GM21717 (cell line): ENCODE measurements at regions not wholly inside any gene's neighbourhood (a gene's known extent, or its start where the extent isn't known, plus 50 kb on each side); places are given as distances from the start of the nearest gene placed in this dataset.

Experiments used
- ATAC-seq: cut with Tn5 transposase; IDR thresholded peaks from one replicate; pipeline ENCODE4 v1.9.1; 2021; ENCODE audit warnings: mild to moderate bottlenecking, moderate library complexity; ENCODE audit not compliant: unreplicated experiment

DNA sequence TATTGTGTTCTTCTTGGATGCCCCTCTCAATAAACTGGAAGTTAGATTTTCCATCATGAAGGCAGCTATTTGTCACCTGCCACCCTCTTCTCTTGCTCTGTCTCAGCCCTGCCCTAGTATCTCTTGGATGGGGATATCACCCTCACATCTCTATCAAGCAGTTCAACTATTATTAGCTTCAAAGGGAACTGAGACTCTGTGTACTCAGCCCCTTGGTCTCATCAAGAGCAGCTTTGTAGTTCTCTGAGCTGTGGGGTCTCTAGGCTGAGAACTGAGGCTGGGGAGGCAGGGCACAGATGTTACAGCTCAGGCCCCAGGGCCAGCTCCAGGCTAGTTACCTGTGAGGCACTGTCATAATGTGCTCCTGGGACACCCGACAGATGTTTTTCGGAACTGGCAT is 130.3 kb downstream of the DAD1 start:
- no peak for ATAC-seq

DNA sequence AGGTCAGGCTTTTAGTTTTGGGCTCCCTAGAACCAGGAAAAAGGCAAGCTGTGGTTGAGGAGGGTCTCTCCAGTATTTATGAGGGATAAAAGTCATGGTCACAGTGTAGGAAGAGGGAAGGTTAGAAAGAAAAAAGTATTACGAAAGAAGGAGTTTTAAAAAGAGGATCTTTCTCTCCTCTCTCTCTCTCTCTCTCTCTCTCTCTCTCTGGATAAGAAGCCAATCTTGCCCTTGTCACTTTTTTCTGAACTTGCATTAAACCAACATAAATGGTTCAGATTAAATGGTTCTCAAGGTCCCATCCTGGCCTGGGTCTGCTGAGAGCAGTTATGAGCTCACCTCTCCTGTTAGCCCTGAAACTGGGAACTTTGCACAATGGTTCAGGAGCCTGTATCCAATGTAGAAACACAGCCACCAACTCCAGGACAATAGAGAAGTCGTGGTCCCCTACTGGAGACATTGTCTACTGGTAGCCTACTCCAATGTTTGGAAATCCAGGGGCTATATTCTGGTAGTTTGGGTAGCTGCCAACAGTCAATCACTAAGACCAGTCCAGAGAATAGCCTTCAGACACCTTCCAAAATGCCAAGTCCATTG is 131.9 kb downstream of the DAD1 start:
- ATAC-seq: no peak

DNA sequence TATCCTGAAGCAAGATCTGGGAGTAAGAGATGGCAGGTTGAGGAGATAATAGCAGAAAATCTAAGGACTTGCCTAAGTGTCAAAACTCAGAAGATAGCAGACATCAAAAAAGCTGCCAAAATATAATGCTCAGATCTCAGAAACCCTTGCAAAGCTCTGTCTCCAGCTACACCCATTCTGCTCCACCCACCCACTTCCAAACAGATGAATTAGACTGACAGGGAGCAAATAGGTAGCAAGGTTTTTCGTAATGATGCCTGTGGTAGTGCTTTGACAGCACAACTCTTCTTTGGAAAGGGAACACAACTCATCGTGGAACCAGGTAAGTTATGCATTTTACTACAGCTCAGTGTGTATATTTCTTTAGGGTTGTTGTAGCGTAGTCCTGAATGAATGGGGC is 132.6 kb downstream of the DAD1 start:
- ATAC-seq: no peak

- ATAC-seq: no peak
Measured at GRCh38 chr14:22452330-22452729, 136.7 kb downstream of the DAD1 start.

DNA sequence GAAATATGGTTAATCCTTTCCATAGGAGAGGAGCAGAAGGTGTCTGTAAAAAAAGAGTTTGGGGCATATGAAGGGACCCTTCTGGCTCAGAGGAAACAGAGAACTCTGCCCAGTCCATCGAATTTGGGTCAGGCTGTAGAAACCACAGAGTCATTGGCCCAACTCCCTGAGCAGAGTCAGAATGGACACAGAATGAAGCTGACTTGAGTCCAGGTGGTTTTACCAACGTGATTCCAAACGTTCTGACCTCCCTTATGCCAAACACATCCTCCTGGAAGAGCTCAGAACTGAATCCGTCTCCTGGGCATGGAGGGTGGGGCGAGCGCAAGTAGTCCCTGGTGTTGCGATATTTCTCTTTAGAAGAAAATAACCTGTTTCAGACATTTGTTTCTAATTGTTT is 138.8 kb downstream of the DAD1 start:
- no peak for ATAC-seq

GRCh38 chr14:22449600-22449905 is 139.5 kb downstream of the DAD1 start:
- ATAC-seq: no peak

- no peak for ATAC-seq
Measured at GRCh38 chr14:22448905-22449599, 140.0 kb downstream of the DAD1 start.

DNA sequence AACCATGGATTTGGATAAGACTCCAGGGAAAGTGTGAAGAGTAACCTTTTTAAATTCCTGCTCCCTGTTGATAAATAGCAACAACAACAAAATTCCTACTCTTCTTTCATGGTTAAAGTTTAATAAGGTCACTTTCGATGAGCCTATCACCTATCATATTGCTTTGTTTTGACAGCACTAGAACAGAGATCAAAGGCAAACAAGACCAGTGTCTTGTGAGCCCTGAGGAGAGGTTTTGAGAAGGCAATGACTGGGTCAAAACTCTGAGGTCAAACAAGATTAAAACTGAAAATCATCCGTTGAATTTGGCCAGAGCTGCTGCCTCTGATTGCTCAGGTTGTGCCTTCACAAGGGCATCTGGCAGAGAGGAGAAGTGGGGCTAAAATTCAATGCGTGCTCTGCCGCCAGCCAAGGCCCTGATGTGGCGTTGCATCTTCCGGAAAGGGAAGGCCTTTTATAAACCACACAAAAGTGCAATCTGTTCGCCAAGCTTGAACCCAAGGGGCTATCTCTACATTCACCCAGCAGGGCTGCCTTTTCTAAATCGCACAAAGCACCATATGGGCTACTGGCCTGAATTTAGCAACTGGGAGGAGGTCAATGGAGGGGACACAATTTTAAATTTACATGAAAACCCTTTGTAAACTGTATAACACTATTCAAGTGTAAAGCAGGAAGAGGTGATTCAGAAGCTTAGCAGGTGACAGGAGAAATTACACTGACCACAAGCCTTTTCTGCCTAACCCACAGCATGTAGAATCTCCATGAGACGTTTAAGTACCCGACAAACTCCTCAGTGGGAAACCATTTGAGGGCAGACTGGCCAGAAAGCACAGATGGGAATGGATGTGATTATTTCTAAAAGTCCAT is 140.8 kb downstream of the DAD1 start:
- ATAC-seq: no peak

DNA sequence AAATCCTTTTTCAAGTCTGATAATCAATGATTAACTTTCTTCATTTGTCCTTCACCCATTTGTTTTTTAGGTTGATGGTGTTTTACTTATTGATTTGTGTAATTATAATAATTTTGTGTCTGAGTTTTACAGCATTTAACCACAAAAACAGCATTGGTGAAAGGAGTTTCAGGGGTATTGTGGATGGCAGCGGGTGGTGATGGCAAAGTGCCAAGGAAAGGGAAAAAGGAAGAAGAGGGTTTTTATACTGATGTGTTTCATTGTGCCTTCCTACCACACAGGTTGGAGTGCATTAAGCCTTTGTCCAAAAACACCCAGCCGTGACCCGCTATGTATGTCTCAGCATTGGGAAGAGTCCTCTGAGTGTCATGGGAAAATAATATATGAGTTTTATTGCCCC is 150.3 kb downstream of the DAD1 start:
- ATAC-seq: no peak

- no peak for ATAC-seq
Measured at GRCh38 chr14:22434901-22435550, 154.0 kb downstream of the DAD1 start.

DNA sequence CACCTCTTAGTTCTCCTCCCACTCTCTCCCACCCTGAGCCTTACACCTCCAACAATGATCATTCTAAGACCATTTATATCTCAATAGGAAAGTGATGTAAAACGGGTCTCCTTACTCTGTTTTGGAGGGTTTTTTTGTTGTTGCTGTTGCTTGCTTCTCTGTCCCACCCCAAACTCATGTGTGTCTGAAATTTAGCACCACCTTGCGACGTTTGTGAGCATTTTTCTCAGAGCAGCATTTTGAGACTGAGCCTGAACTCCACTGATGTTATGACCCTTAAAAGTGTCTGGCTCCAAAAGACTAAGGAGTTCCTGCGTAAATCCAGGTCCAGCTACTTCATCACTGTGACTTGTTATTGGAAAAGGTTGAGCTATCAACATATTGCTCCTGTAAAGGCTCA is 155.0 kb downstream of the DAD1 start:
- ATAC-seq: no peak

GRCh38 chr14:22433069-22433468 is 156.0 kb downstream of the DAD1 start:
- no peak for ATAC-seq

GRCh38 chr14:22432348-22432976 is 156.6 kb downstream of the DAD1 start:
- ATAC-seq: no peak

GRCh38 chr14:22429546-22430294 is 159.3 kb downstream of the DAD1 start:
- ATAC-seq: no peak

DNA sequence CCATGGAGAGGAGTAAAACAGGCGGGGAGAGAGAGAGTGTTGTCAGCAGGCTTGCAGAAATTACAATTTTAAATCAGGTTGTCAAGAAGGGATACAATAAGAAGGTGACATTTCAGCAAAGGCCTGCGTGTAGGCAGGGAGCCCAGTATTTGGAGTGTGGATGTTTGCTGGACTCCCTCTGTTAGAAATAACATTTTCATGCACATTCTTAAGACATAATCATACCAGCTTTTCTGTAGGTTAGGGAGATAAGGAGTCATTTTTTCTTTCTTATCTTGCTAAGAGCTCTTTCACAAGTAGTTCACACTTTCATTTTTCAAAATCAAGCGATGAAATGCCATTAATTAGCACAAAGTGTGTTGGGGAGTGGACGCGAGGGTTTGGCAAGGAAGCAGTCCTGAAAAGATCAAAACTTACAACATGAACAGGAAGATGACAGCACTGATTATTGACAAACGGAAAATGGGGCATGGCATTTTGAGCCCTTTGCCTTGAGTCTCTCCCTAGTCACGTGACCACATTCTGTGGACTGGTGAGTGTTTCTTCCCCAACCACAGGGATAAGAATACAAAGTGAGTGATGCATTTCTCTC is 160.2 kb downstream of the DAD1 start:
- ATAC-seq: no peak

DNA sequence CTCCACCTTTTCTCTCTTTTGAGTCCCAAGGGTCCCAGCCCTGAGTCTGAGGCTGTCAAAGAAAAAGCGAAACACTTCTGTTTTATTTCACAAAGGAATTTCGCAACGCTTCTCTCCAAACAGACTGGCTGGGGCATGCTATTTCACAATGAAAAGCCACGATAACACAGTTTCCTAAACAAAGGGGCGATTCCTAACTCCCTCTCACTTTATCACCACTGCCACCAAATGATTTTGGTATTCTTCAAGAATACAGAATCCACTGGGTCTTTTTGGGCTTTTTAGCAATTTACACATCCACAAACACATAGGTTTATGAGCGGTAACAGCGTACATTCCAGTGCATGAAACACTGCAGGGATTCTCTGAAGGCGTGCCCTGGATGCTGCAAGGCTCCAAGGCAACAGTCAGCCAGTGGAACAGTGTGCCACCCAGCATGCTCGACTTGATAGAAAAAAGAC is 161.2 kb downstream of the DAD1 start:
- ATAC-seq: no peak

DNA sequence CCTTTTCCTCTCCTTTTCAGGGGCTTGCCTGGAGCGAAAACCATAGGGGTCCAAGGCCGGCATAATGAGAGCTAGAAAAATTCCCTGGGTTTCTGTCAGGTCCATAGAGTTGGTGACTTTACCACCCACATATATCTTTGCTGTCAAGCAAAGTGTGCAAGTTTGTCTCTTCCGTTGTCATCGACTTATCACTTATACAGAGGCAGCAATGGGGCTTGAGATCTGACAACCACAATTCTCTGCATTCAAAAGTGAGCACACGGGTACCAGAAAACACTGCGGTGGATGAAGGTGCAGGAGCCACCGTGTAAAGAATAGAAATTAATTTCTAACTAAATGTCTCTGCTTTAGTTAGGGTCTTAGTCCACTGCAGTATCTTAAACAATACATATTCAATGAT is 162.3 kb downstream of the DAD1 start:
- ATAC-seq: no peak

- ATAC-seq: no peak
Measured at GRCh38 chr14:22423958-22424357, 165.1 kb downstream of the DAD1 start.

GRCh38 chr14:22422238-22422637 is 166.8 kb downstream of the DAD1 start:
- ATAC-seq: no peak

DNA sequence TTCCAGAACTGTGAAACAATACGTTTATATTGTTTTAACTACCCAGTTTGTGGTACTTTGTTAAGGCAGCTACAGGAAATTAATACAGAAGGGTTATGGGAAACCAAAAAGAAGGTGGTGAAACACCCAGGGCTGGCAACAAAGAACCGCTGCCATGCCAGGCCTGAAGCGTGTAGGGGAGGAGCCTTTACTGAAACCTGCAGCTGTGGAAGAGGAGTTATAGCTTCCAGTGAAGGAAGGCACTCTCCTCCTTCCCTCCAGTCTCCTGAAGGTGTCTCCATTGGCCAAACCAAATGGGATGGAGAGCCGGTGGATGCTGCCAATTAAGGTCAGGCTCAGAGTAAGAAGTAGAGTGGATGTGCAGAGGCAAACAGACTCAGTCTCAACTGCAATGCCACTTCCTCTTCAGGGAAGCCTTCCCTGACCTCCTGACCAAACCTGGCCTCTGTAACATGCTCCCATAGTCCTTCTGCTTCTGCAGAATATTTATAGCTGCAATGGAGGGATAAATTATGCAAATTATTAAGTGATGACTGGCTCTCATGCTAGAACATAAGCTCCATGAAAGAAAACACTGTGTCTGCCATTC is 168.3 kb downstream of the DAD1 start:
- no peak for ATAC-seq
